ENCODE measurements at regions not wholly inside any gene's neighbourhood (a gene's known extent, or its start where the extent isn't known, plus 50 kb on each side); places are given as distances from the start of the nearest gene placed in this dataset.

- ChIA-PET POLR2A (no interaction called here), CTCF (no interaction called here)
- ATAC-seq (ENCODE audit: low read depth) (no peak), DNase-seq (no peak)
- no peaks in the 10 kb centered on the region for H3K9me3 ChIP-seq (ENCODE audit: control extremely low read depth in 1 of 3, control insufficient read depth in 2 of 3, insufficient read depth in 1 of 3, low read length in 2 of 3)
- H2AFZ ChIP-seq (ENCODE audit: insufficient read depth, low read depth, low read length, poor library complexity, severe bottlenecking): no peak overlapping the region
- peaks cover 3% of the 10 kb centered on the region for H3K27me3 Mint-ChIP-seq
- H3K79me2 ChIP-seq (ENCODE audit: control insufficient read depth, insufficient read depth, low read length): no peaks in the 10 kb centered on the region
- no CpG with 5 or more reads among the region's 1 CpG for WGBS (ENCODE audit: insufficient coverage)
- TF ChIP-seq EZH2 (IDR thresholded peaks at IDR 0.05; ENCODE audit: borderline replicate concordance, insufficient read depth, low read depth, low read length, poor library complexity, severe bottlenecking): no peak
- TF ChIP-seq, protein P1, sequence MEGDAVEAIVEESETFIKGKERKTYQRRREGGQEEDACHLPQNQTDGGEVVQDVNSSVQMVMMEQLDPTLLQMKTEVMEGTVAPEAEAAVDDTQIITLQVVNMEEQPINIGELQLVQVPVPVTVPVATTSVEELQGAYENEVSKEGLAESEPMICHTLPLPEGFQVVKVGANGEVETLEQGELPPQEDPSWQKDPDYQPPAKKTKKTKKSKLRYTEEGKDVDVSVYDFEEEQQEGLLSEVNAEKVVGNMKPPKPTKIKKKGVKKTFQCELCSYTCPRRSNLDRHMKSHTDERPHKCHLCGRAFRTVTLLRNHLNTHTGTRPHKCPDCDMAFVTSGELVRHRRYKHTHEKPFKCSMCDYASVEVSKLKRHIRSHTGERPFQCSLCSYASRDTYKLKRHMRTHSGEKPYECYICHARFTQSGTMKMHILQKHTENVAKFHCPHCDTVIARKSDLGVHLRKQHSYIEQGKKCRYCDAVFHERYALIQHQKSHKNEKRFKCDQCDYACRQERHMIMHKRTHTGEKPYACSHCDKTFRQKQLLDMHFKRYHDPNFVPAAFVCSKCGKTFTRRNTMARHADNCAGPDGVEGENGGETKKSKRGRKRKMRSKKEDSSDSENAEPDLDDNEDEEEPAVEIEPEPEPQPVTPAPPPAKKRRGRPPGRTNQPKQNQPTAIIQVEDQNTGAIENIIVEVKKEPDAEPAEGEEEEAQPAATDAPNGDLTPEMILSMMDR (IDR thresholded peaks at IDR 0.05): no peak
- no peak overlapping the region for H3K4me3 ChIP-seq (ENCODE audit: control extremely low read depth in 1 of 5, extremely low read depth in 1 of 5, insufficient read depth in 1 of 5, low read depth in 2 of 5, low read length in 4 of 5)
- no peaks in the 10 kb centered on the region for H3K4me1 ChIP-seq (ENCODE audit: control insufficient read depth in 2 of 2, insufficient read depth in 2 of 2, low read length in 2 of 2)
- no peaks in the 10 kb centered on the region for H3K9me3 Mint-ChIP-seq (ENCODE audit: insufficient read depth)
- no peaks in the 10 kb centered on the region for H3K36me3 ChIP-seq (replicated peaks in 1 of 2; ENCODE audit: control extremely low read depth in 1 of 2, control insufficient read depth in 1 of 2, extremely low read depth in 1 of 2, insufficient read depth in 2 of 2, low read length in 1 of 2)
- H3K27ac ChIP-seq (ENCODE audit: low read length in 2 of 2): no peak overlapping the region
- H3K27me3 ChIP-seq (replicated peaks in 1 of 4; ENCODE audit: control extremely low read depth in 1 of 4, control insufficient read depth in 3 of 4, insufficient read depth in 4 of 4, low read length in 3 of 4): no peaks in the 10 kb centered on the region
- H3K4me2 ChIP-seq (replicated peaks; ENCODE audit: low read depth, low read length, poor library complexity, severe bottlenecking): no peak overlapping the region
- H3K4me1 Mint-ChIP-seq: no peaks in the 10 kb centered on the region
- no peaks in the 10 kb centered on the region for H4K20me1 ChIP-seq (ENCODE audit: control insufficient read depth, insufficient read depth, low read length, poor library complexity, severe bottlenecking)
- no peak overlapping the region for H3K9ac ChIP-seq (ENCODE audit: low read length)
- no peak overlapping the region for H3K4me3 Mint-ChIP-seq
- no peak overlapping the region for H3K27ac Mint-ChIP-seq
- intact Hi-C loops (cut with micrococcal nuclease): no loop called here
These were observed 77.5 kb upstream of the RMST start for GRCh38 chr12:97385121-97385520.

GRCh38 chr12:97386133-97386581 lies 76.4 kb upstream of the RMST start:
- no peaks in the 10 kb centered on the region for H3K9me3 Mint-ChIP-seq (ENCODE audit: insufficient read depth)
- DNase-seq (no peak), ATAC-seq (ENCODE audit: low read depth) (no peak)
- Histone ChIP-seq H3K4me3 (ENCODE audit: control extremely low read depth in 1 of 5, extremely low read depth in 1 of 5, insufficient read depth in 1 of 5, low read depth in 2 of 5, low read length in 4 of 5) (no peak overlapping the region), H3K27me3 (replicated peaks in 1 of 4; ENCODE audit: control extremely low read depth in 1 of 4, control insufficient read depth in 3 of 4, insufficient read depth in 4 of 4, low read length in 3 of 4) (no peaks in the 10 kb centered on the region), H3K36me3 (replicated peaks in 1 of 2; ENCODE audit: control extremely low read depth in 1 of 2, control insufficient read depth in 1 of 2, extremely low read depth in 1 of 2, insufficient read depth in 2 of 2, low read length in 1 of 2) (no peaks in the 10 kb centered on the region), H2AFZ (ENCODE audit: insufficient read depth, low read depth, low read length, poor library complexity, severe bottlenecking) (no peak overlapping the region), H3K4me1 (ENCODE audit: control insufficient read depth in 2 of 2, insufficient read depth in 2 of 2, low read length in 2 of 2) (no peaks in the 10 kb centered on the region), H4K20me1 (ENCODE audit: control insufficient read depth, insufficient read depth, low read length, poor library complexity, severe bottlenecking) (no peaks in the 10 kb centered on the region), H3K9me3 (ENCODE audit: control extremely low read depth in 1 of 3, control insufficient read depth in 2 of 3, insufficient read depth in 1 of 3, low read length in 2 of 3) (no peaks in the 10 kb centered on the region), H3K27ac (ENCODE audit: low read length in 2 of 2) (no peak overlapping the region), H3K9ac (ENCODE audit: low read length) (no peak overlapping the region), H3K79me2 (ENCODE audit: control insufficient read depth, insufficient read depth, low read length) (no peaks in the 10 kb centered on the region), H3K4me2 (replicated peaks; ENCODE audit: low read depth, low read length, poor library complexity, severe bottlenecking) (no peak overlapping the region)
- ChIA-PET CTCF (no interaction called here), POLR2A (no interaction called here)
- no peak for TF ChIP-seq EZH2 (IDR thresholded peaks at IDR 0.05; ENCODE audit: borderline replicate concordance, insufficient read depth, low read depth, low read length, poor library complexity, severe bottlenecking)
- TF ChIP-seq, protein P1 (IDR thresholded peaks at IDR 0.05): no peak
- H3K27me3 Mint-ChIP-seq: peaks cover 5% of the 10 kb centered on the region
- no peak overlapping the region for H3K4me3 Mint-ChIP-seq
- intact Hi-C loops (cut with micrococcal nuclease): no loop called here
- H3K4me1 Mint-ChIP-seq: no peaks in the 10 kb centered on the region
- 88% methylated on average over 5 of the region's 5 CpGs for WGBS (ENCODE audit: insufficient coverage)
- no peak overlapping the region for H3K27ac Mint-ChIP-seq

All from B cell (primary cell).